Daoy (cell line): ENCODE measurements at regions not wholly inside any gene's neighbourhood (a gene's known extent, or its start where the extent isn't known, plus 50 kb on each side); places are given as distances from the start of the nearest gene placed in this dataset.

Experiments used
- DNase-seq: peaks from one replicate; pipeline ENCODE4 v3.0.0-alpha.2; 2015; ENCODE audit warnings: low read depth

DNA sequence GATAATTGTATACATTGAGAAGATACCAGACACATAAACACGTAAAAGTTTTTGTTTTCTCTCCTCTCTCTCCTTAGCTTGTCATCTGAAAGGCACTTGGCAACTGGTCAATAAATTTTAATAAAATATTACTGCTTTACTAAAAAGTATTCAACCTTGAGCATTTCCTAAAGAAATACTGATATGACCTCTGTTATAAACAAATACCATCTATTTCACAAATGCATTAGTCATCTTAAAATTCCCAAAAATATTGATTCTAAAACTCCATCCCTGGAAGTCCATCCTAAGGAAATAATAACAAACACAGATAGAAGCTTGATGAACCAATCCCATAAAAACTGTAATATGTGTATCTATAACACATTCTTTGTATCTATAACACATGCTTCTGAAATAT, 483.2 kb downstream of the TLR4 start:
- no peak for DNase-seq

DNA sequence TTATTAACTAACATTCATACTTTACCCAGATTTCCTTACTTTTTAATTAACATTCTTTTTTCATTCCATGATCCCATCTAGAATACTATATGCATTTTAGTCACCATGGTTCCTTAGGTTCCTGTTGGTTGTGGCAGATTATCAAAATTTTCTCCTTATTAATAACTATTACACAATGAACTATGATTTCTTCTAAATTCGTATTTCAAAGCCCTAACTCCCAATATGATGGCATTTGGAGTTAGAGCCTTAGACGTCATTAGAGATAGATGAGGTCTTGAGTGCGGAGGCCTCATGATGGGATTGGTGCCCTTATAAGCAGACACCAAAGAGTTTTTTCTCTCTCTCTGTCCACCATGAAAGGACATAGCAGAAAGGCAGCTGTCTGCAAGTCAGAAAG, 485.4 kb downstream of the TLR4 start:
- DNase-seq = no peak

DNA sequence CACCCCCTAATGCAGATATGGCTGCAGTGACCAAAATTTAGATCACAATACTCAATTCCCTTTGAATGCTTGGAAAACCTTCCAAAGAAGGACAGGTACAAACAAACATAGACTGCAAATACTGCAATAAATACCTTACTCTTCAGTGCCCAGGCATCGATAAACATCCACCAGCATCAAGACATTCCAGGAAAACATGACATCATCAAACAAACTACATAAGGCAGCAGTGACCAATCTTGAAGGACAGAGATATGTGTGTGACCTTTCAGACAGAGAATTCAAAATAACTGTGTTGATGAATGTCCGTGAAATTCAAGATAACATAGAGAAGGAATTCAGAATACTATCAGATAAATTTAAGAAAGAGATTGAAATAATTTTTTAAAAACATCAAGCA, 488.6 kb downstream of the TLR4 start:
- no peak for DNase-seq

DNA sequence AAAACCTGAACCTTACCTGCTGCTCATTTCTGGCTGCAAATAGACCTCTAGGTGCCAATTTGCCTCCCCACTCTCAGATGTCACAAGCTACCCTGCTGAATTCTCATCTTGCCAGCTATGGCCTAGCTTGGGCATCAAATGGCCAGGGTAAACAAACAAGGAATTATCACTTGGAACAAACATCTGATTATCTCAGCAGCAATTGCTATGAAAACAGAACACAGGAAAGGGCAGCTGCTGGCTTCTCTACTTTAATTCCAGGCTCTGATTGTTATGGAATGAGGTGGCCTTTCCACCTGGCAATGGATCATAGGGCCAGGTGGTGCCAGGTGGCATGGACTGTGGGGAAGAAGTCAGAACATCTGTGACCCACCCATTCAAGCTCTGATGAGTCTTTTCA, 505.1 kb downstream of the TLR4 start:
- no peak for DNase-seq

DNA sequence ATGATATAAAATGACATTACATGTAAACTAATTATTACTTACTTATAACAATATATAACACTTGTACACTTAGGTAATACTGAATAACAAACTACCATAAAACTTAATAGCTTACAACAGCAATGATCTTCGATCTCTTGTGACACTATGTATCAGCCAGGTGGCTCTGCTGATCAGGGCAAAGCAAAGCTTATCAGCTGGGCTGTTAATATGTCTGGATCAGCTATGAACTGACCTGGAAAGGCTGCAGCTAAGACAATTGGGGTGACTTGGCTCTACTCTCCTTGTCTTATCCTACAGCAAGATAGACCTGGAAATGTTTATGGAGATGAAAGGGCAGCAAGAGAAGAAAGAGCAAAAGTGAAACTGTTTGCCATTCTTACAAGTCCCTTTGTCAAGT, 511.3 kb downstream of the TLR4 start:
- no peak for DNase-seq

DNA sequence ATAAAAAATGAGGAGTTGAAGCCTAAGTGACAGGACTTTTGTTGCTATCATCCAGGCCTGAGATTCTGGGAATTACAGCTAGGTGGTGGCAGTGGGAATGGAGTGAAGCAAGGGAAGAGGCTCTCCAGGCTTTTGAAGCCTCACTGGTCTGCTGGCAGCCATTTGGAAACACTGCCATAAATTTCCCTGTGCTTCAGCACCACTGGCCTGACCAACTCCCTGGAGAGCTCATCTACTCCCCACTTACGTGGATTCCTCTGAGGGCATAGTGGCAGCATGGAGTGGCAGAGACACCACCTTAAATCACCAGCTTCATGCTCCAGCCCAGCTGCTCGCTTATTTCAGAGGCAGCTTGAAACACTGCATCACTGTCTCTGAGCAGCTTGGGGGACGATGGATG, 518.2 kb downstream of the TLR4 start:
- no peak for DNase-seq

DNA sequence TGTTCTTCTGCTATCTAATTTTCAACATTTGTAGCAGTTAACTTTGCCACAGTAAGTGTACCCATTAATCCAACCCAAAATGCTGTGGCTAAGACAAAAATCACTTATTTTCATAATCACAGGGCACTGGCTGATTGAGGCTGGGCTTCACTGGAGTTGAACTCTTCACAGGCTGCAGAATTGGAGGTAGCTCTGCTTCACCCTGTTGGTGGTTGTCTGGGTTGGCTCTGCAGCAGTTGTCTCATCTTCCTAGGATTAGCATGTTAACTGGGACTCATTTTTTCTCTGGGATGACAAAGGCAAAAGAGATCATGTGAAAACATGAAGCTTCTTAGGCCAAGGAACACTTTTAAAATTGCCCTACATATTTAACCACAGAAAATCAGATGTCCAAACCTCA, 518.9 kb downstream of the TLR4 start:
- no peak for DNase-seq

DNA sequence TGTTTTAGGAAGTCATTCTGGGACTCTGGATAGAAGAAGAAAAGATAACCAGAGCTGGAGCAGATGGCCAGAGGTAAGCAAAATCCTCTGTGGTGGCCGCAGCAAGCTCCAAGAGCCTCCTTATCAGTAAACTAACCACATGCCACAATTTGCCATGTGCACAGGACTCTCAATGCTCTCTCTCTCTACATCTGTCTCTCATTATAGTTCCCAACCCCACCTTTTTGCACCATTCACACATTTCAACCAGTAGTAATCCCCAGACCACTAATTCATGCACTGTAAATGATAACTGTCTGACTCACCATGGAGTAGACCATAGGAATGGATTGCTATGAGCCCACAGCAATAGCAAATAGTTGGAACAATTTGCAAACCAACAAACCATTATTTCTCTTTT, 526.1 kb downstream of the TLR4 start:
- no peak for DNase-seq

DNA sequence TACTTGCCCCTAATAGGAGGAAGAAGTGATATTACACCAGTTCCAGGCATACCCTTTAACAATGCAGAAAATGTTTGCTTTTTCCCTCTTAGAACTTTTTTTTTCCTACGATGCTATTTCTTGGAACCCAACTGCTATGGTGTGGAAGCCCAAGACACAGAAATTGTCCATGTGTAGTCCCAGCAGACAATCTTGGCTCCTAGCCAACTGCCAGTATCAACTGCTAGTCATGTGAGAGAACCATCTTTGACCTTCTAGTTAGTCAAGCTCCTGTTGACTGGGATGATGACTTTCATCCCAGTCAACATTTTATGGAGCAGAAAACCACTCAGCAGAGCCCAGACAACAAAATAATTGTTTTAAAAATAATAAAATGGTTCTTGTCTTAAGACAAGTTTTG, 532.4 kb downstream of the TLR4 start:
- DNase-seq = no peak

DNA sequence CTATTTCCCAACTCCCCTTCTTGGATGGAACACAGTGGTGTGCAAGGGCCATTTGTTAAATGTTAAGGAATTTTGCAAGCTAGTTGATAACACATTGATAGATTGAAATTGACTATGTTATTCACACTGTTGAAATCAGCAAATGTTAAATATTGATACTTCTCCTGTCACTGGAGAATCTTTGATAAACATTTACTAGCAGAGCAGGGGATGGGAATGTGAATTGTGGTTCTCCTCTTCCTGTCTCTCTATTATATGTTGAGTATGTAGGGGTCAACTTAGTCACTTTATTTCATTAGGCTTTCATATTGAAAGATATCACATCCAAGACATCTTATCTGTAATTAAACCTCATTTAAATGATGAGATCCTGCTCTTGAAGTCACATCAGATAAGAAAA, 533.9 kb downstream of the TLR4 start:
- no peak for DNase-seq

DNA sequence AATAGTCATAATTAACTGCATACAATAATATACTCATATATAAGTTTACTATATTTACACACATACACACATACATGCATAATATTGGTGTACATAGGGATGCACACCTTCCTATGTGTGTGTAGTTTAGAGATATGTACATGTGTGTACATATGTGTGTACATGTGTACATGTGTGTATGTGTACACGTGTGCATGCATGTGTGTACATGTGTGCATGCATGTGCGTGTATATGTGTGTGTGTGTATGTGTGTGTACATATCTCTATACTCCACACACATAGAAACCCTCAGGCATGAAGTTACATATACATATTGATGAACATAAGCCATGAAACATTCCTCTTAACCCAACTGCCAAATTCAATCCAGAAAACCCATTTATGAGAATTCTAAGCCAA, 547.8 kb downstream of the TLR4 start:
- no peak for DNase-seq

DNA sequence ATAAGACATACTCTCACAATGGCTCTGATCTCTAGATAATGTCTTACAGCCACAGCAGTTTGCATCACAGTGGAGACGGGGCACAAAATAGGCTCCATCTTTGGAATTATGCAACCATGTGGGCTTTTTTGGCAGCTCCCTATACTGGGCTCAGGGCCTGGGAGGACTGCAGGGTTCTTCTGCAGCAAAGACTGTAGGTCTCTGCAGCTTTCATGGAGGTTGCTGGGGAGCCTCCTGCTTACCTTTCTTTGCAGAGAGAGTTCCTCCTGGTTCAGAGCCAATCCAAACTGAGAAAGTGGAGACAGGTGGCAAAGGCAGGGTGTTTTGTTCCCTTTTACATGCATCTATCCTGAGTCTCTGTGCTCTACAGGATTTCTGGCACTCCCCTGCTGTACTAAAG, 558.0 kb downstream of the TLR4 start:
- no peak for DNase-seq

DNA sequence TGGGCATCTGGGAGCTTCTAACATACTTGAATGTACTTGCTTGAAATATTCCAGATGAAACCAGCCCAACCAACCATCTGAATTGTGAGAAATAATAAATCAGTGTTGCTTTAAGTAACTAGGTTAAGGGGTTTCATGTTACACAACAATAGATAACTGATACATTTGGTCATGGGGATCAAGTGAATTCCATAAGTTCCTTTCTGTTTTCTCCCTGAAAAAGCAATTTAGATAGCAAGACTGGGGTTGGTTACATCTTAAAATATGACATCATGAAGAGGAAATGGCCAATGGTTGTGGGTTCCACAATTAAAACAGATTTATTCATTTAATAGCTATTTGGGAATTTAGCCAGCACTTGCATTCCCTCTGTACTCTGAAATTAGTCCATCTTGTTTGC, 559.7 kb downstream of the TLR4 start:
- no peak for DNase-seq

DNA sequence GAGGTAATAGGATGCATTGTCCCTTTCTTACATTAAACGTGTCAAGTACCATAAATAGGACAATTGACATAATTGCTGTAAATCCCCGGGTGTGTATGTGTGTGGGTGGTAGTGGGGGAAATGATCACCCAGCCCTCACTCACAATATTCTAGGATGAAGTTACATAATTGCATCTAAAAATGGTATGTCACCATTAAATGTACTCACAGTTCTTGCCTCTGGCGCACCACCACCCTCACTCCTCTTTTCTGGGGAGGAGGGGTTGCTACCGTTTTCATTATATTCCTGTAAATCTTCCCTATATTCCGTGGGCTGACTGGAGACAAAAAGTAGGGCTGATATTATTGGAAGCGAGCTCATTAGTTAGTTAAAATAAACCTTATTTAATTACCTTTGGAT, 563.8 kb downstream of the TLR4 start:
- DNase-seq = no peak

DNA sequence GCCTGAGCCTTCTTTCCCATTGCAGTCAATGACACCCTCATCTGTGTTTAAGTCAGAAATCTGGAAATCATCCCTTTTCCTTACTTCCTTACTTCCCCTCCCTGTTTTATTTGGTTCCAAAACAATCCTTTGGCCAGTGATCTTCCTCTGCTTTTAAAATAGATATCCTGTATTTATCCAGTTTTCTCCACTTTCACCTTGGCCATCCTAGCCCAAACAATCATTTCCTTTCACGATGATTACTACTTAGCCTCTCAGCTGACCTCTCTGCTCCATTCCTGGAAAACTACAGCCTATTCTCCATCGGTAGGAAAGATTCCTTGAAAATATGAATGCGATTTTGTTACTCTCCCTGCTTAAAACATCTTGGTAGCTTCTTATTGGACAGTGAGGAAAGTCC, 565.4 kb downstream of the TLR4 start:
- DNase-seq = no peak

DNA sequence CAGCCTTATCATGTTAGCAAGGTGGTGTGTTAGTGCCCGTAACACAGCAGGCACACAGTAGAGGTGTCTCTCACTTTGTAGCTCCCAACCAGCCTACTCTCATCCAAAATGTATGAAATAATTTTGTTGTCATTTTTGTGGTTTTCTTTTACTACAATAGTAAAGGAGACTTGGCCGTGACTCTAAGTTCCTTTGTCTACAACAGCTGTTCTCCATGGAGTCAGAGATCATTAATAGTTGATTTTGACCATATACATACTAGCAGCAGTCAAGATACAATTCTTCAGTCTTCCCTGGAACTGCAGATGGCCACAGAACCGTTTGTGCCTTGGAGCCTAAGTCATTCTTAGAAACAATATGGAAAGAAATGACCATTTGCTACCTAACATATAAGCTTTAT, 567.1 kb downstream of the TLR4 start:
- no peak for DNase-seq

DNA sequence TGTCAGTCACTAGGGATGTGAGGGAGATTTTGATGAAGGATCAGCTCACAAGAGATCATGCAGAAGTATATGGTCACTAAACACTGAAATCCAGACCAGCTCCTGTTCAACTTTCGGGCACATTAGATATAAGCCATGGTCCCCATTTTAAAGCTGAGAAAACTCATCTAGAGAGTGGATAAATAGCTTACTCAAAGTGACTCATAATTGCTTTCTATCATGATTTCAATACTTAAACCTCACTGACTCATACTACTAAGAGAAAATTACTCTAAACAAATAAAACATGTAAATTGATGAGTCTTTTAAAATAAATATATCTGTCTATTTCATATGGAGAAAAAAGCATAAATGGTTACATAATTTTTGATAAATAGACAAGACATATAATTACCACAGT, 567.7 kb downstream of the TLR4 start:
- DNase-seq = no peak

DNA sequence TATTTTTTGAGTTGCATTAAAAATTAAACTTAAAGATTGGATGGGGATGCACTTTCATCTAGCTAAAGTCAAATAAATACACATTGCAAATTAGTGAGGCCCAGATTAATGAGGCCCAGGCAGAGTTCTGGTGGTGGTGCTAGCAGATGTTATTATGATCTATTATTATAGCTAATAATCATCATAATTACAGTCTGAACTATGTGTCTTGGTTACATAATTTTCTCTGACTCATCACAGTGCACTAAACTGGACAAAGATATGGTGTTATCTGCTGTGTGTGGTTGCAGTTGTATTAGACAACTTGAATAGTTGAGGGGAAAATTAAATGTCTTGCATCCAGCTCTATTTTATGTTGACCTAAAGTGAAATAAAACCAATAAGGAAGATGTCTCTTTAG, 568.8 kb downstream of the TLR4 start:
- no peak for DNase-seq

DNA sequence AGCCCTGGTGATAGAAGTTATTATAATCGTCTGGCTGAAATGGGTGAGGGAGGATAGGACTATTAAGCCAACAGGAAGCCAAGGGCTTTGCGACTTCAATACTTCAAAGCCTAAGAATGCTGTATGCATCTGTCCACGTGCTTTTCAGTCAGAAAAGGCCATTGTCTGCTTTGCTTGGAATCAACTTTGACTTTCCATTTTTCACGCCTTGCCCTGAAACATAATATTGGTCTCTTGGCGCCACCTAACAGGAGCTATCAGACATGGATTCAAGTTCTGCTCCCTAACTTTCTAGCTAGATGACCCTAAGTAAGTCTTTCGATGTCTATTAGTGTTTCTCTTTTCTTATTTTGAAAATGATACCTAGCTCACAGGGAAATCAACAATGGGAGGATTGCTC, 572.6 kb downstream of the TLR4 start:
- no peak for DNase-seq

DNA sequence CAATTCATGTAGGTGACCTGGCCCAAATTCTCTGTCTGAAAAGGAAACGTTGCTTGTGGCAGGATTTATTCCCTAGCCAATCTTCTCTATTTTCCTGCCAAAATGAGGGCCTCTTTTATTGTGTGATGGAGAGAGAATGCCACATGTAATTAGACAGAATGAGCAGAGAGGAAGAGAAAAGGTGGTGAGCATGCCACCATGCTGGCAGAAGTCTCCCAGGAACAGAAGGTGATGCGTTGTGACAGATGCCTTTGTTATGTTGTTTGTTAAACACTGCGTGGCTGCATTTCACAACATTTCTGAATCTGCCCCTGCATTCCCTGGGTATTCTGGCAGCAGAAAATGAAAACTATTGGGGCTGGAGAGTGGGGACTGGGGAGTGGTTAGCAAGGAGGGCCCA, 577.6 kb downstream of the TLR4 start:
- DNase-seq = no peak

DNA sequence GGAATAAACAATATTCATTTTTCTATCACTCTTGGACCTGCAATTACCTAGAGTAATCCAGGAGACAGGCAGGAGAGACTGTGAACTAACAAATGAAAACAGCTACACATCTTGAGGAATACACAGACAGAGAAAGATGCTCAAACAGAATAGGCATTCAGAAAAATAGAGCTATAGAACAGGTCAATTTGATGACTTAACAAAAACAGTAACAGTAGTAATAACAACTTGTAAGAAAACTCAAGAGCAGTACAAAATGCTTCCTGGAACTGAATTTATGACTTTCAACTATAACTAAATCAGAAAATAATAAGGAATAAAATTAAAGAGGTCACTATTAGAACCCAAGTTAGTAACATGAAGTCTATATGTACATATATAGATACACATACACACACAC, 579.3 kb downstream of the TLR4 start:
- DNase-seq = no peak

DNA sequence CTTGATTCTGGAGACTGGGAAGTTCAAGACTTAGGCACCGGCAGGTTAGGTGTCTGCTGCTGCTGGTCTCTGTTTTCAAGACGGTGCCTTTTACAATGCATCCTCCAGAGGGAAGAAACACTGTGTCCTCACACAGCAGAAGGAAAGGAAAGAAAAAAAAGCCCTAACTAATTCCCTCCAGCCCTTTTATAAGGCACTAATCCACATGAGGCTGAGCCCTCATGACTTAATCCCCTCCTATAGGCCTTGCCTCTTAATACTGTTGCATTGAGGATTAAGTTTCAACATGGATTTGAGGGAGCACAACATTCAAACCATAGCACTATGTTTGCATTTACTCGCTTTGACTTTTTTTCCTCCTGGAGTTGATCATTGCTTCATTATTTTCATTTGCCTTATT, 585.9 kb downstream of the TLR4 start:
- no peak for DNase-seq

DNA sequence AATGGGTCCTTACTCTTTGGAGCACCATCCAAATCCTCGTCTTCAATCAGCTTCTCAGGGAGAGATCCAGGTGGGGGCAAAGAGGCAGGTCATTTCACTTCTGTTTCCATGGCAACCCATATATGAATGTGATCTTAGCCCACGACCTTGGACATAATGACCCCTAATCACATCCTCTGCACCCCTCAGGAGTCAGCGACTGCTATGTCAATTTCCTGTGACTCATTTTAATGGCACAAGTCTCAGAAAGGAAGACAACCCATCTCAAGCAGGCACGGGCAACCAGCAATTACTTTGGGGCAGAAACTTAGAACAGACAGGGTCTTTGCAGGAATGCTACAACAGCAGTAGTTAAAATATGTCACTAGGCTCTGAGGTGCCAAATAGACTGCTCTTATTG, 591.2 kb downstream of the TLR4 start:
- DNase-seq = no peak

DNA sequence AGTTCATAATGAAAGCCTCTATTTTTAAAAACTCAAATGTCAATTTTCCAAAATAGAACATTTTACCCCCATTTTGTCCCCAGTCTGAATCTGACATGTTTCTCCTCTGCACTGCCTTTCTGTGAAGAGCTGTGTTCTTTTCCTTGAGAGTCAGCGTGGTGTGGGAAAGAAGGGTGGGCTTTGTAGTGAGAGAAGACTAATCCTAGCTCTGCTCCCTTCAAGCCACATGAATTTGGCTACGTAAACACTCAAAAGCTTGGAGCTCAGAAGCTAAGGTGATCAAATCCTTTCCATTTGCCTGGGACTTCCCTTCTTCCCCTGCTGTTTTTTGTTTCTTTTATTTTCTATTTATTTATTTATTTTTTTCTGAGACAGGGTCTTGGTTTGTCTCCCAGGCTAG, 598.5 kb downstream of the TLR4 start:
- DNase-seq = no peak

DNA sequence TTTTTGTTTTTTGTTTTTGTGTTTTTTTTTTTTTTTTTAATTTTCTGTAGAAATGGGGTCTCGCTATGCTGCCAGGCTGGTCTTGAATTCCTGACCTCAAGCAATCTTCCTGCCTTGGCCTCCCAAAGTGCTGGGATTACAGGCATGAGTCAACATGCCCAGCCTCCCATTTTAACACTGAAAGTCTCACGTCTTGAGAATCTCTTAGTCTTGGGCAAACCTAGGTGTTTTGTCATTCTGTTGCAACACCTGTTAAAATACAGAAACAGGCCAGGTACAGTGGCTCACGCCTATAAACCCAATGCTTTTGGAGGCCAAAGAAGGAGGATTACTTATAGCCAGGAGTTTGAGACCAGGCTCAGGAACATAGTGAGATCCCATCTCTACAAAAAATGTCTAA, 599.0 kb downstream of the TLR4 start:
- DNase-seq = no peak
